ENCODE measurements at regions not wholly inside any gene's neighbourhood (a gene's known extent, or its start where the extent isn't known, plus 50 kb on each side); places are given as distances from the start of the nearest gene placed in this dataset.

GRCh38 chr3:117875887-117876286 is 1158.8 kb downstream of the IGSF11 start:
- no peak for TF ChIP-seq CTCF (IDR thresholded peaks at IDR 0.05; ENCODE audit: borderline replicate concordance)
- no peak for DNase-seq
- Histone ChIP-seq H3K4me3 (no peak overlapping the region), H3K9me3 (replicated peaks) (no peaks in the 10 kb centered on the region), H3K27ac (replicated peaks) (no peak overlapping the region), H3K36me3 (no peaks in the 10 kb centered on the region), H3K27me3 (ENCODE audit: low read depth) (no peaks in the 10 kb centered on the region), H3K4me1 (no peaks in the 10 kb centered on the region)
- intact Hi-C loops (cut with micrococcal nuclease) = no loop called here

DNA sequence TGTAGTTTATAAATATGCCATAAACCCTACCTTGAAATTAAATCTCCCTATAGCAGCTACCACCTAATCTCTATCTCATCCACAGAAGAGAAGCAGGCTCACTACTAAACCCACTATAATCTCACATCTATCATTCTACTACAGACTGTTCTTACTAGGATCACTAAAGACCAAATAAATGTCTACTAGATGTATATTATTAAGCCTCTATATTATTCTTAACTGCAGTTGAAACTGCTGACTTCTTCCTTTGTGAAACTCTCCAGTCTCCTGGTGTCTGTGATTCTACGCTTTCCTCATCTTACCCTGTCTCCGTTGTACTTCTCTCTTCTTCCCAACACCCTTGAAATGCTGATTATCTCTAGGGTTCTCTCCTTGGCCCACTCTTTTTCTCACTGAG is 1154.0 kb downstream of the IGSF11 start:
- Histone ChIP-seq H3K27me3 (ENCODE audit: low read depth) (no peaks in the 10 kb centered on the region), H3K9me3 (replicated peaks) (no peaks in the 10 kb centered on the region), H3K4me1 (no peaks in the 10 kb centered on the region), H3K4me3 (no peak overlapping the region), H3K27ac (replicated peaks) (no peak overlapping the region), H3K36me3 (no peaks in the 10 kb centered on the region)
- intact Hi-C loops (cut with micrococcal nuclease) = no loop called here
- no peak for DNase-seq
- TF ChIP-seq CTCF (IDR thresholded peaks at IDR 0.05; ENCODE audit: borderline replicate concordance) = no peak

DNA sequence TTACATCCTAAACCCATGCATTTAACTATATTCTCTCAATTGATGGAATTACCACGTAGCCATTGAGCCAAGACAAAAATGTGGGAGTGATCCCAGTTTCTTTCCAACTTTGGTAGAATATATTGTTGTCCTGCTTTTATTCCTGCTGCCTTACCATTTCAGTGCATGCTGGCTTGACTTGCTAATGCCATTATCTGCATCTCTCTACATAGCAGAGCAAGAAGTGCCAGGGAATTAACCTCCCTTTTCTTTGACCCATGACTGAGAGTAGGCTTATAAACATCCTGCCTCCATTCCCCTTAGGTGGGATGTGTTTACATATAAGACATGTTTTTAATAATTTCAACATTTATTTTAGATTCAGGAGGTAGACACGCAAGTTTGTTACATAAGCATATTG is 1153.4 kb downstream of the IGSF11 start:
- intact Hi-C loops (cut with micrococcal nuclease) = no loop called here

GRCh38 chr3:117885011-117885441 is 1149.6 kb downstream of the IGSF11 start:
- Histone ChIP-seq H3K27ac (replicated peaks) (no peak overlapping the region), H3K36me3 (no peaks in the 10 kb centered on the region), H3K27me3 (ENCODE audit: low read depth) (no peaks in the 10 kb centered on the region), H3K9me3 (replicated peaks) (no peaks in the 10 kb centered on the region), H3K4me1 (no peaks in the 10 kb centered on the region), H3K4me3 (no peak overlapping the region)
- intact Hi-C loops (cut with micrococcal nuclease) = no loop called here
- TF ChIP-seq CTCF (IDR thresholded peaks at IDR 0.05; ENCODE audit: borderline replicate concordance) = no peak
- no peak for DNase-seq

More for the DNA sequence above, 1153.4 kb downstream of the IGSF11 start:
- DNase-seq = no peak
- Histone ChIP-seq H3K27ac (replicated peaks) (no peak overlapping the region), H3K9me3 (replicated peaks) (no peaks in the 10 kb centered on the region), H3K27me3 (ENCODE audit: low read depth) (no peaks in the 10 kb centered on the region), H3K4me3 (no peak overlapping the region), H3K36me3 (no peaks in the 10 kb centered on the region), H3K4me1 (no peaks in the 10 kb centered on the region)
- no peak for TF ChIP-seq CTCF (IDR thresholded peaks at IDR 0.05; ENCODE audit: borderline replicate concordance)

DNA sequence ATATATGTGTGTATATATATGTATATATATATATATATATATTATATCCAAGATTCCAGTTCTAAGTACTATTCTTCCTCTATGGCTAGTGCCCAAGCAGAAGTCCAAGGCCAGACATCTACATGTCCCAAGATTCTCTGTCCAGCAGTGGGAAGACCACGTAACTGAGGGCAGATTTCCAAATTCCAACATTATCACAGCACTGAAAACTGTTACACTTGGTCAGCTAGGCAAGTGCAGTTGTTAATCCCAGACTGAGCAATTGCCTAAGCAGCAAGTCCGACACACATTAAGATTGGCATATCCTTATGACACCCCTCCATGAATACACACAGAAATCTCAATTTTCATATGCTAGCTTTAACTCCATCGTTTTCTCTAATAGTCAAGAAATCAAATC is 1148.5 kb downstream of the IGSF11 start:
- intact Hi-C loops (cut with micrococcal nuclease) = no loop called here

More for the DNA sequence above, 1148.5 kb downstream of the IGSF11 start:
- H3K9me3 ChIP-seq (replicated peaks) = no peaks in the 10 kb centered on the region
- no peaks in the 10 kb centered on the region for H3K27me3 ChIP-seq (ENCODE audit: low read depth)
- H3K27ac ChIP-seq (replicated peaks) = no peak overlapping the region
- no peaks in the 10 kb centered on the region for H3K36me3 ChIP-seq
- no peak for DNase-seq
- no peak for TF ChIP-seq CTCF (IDR thresholded peaks at IDR 0.05; ENCODE audit: borderline replicate concordance)
- no peaks in the 10 kb centered on the region for H3K4me1 ChIP-seq
- no peak overlapping the region for H3K4me3 ChIP-seq
